HCT116 (cell line): ENCODE measurements at regions not wholly inside any gene's neighbourhood (a gene's known extent, or its start where the extent isn't known, plus 50 kb on each side); places are given as distances from the start of the nearest gene placed in this dataset.

Experiments used
- ATAC-seq: fragments of 200-7000 bp; cut with Tn5 transposase; 2 replicates; pipeline ENCODE4 v1.9.1; 2020; ENCODE audit warnings: mild to moderate bottlenecking, moderate library complexity
- BruUV-seq: library from RNA; stranded (reverse); fragments of 400-500 nt; replicated peaks from 2 replicates; lab custom pipeline; 2021; lab: Mats Ljungman, UMichigan
- CTCF ChIA-PET: fragments of 300-600 bp; sonication (Branson Sonifier 250); formaldehyde crosslinking; loops from one replicate; lab custom pipeline; 2021; ENCODE audit warnings: antibody characterized with exemption; lab: Charles Lee
- POLR2A ChIA-PET: fragments of 300-600, 350-600 bp; sonication (Branson Sonifier 250); formaldehyde crosslinking; loops from one replicate; lab custom pipeline; 2021; ENCODE audit warnings: antibody characterized with exemption; lab: Charles Lee
- RAD21 ChIA-PET, 2 experiments: fragments of 300-600 bp; sonication (Branson Sonifier 250); formaldehyde crosslinking; loops; one replicate each; lab custom pipeline; 2023; ENCODE audit warnings: low total read pairs in 2 of 2; ENCODE audit not compliant: uncharacterized antibody in 2 of 2, unreplicated experiment in 2 of 2, low non-redundant PET in 1 of 2; lab: Charles Lee
- DNase-seq: peaks from one replicate; pipeline ENCODE4 v3.0.0-alpha.2; 2010; ENCODE audit warnings: low read depth, low spot score
- H2AFZ ChIP-seq: fragments of 200-600 bp; shearing (Covaris generic), sonication (generic); 2 replicates; pipeline ENCODE4 v1.6.1; 2017; ENCODE audit warnings: low read depth, mixed run types, mixed read lengths, antibody characterized with exemption, low read length; ENCODE audit not compliant: poor library complexity, severe bottlenecking
- H3K27ac ChIP-seq: 2 replicates; pipeline ENCODE4 v1.5.1; 2012; ENCODE audit warnings: low read depth, low read length
- H3K27me3 ChIP-seq: fragments of 200-600 bp; sonication (generic); 2 replicates; pipeline ENCODE4 v1.6.1; 2016; ENCODE audit warnings: mixed run types, low read length, mixed read lengths; ENCODE audit not compliant: insufficient read depth
- H3K36me3 ChIP-seq, 2 experiments: fragments of 200-500 bp in 1 of 2; fragments of 200-600 bp in 1 of 2; sonication (Bioruptor generic) in 1 of 2; sonication (generic) in 1 of 2; 2 replicates each; pipeline versions ENCODE4 v1.5.1 to v1.6.1; 2014 to 2016; ENCODE audit warnings: low read length in 2 of 2, inconsistent platforms in 1 of 2, mixed read lengths in 1 of 2, mixed run types in 1 of 2; ENCODE audit not compliant: insufficient read depth in 2 of 2, control insufficient read depth in 1 of 2
- H3K4me1 ChIP-seq, 2 experiments: fragments of 200-600 bp in 1 of 2; sonication (generic) in 1 of 2; 2 replicates each; pipeline versions ENCODE4 v1.5.1 to v1.6.1; 2012 to 2017; ENCODE audit warnings: low read length in 2 of 2, inconsistent platforms in 1 of 2, mild to moderate bottlenecking in 1 of 2, mixed read lengths in 1 of 2, mixed run types in 1 of 2, moderate library complexity in 1 of 2; ENCODE audit not compliant: insufficient read depth in 2 of 2, control insufficient read depth in 1 of 2
- H3K4me2 ChIP-seq: fragments of 200-600 bp; sonication (generic); 2 replicates; pipeline ENCODE4 v1.6.1; 2017; ENCODE audit warnings: mixed run types, low read length, mixed read lengths
- H3K4me3 ChIP-seq, 2 experiments: fragments of 200-600 bp in 1 of 2; sonication (generic) in 1 of 2; replicated peaks in 1 of 2; 2 replicates each; pipeline ENCODE4 v1.5.1; 2011 to 2016; ENCODE audit warnings: low read length in 2 of 2, control low read depth in 1 of 2, low read depth in 1 of 2, mild to moderate bottlenecking in 1 of 2, mixed read lengths in 1 of 2, mixed run types in 1 of 2
- H3K79me2 ChIP-seq: fragments of 200-600 bp; sonication (generic); 2 replicates; pipeline ENCODE4 v1.6.1; 2017; ENCODE audit warnings: mild to moderate bottlenecking, mixed run types, low read length, moderate library complexity, mixed read lengths; ENCODE audit not compliant: insufficient read depth
- H3K9ac ChIP-seq: fragments of 200-600 bp; sonication (generic); 2 replicates; pipeline ENCODE4 v1.6.1; 2016; ENCODE audit warnings: low read length, mixed read lengths
- H3K9me2 ChIP-seq: fragments of 200-600 bp; sonication (generic), shearing (Covaris generic); 2 replicates; pipeline ENCODE4 v1.6.1; 2017; ENCODE audit warnings: mixed run types, mild to moderate bottlenecking, moderate library complexity; ENCODE audit not compliant: insufficient read depth
- H3K9me3 ChIP-seq, 2 experiments: fragments of 200-500 bp in 1 of 2; fragments of 200-600 bp in 1 of 2; sonication (Bioruptor generic) in 1 of 2; sonication (generic) in 1 of 2; 2 replicates each; pipeline ENCODE4 v1.6.1; 2014 to 2017; ENCODE audit warnings: low read length in 2 of 2, mixed read lengths in 2 of 2, inconsistent platforms in 1 of 2, low read depth in 1 of 2, mild to moderate bottlenecking in 1 of 2, mixed run types in 1 of 2, moderate library complexity in 1 of 2; ENCODE audit not compliant: control insufficient read depth in 1 of 2, insufficient read depth in 1 of 2
- H4K20me1 ChIP-seq: fragments of 200-600 bp; sonication (generic), shearing (Covaris generic); 2 replicates; pipeline ENCODE4 v1.6.1; 2017; ENCODE audit warnings: mixed run types, mild to moderate bottlenecking, moderate library complexity; ENCODE audit not compliant: insufficient read depth
- ATF3 ChIP-seq: IDR thresholded peaks from 2 replicates; pipeline ENCODE4 v1.6.1; 2012
- CBX3 ChIP-seq: IDR thresholded peaks from 2 replicates; pipeline ENCODE4 v1.6.1; 2012; ENCODE audit warnings: low read depth
- CEBPB ChIP-seq: IDR thresholded peaks from 2 replicates; pipeline ENCODE4 v1.6.1; 2012; ENCODE audit warnings: low read depth
- CTCF ChIP-seq, 3 experiments: fragments of 200-600 bp in 1 of 3; sonication (generic) in 1 of 3; IDR thresholded peaks in 2 of 3; conservative IDR thresholded peaks in 1 of 3; 2 replicates each; pipeline ENCODE4 v1.5.1; 2012 to 2017; ENCODE audit warnings: low read depth in 2 of 3, low read length in 2 of 3, antibody characterized with exemption in 1 of 3, borderline replicate concordance in 1 of 3, control low read depth in 1 of 3, mild to moderate bottlenecking in 1 of 3, mixed read lengths in 1 of 3, mixed run types in 1 of 3, moderate library complexity in 1 of 3; ENCODE audit not compliant: insufficient read depth in 1 of 3
- EGR1 ChIP-seq: IDR thresholded peaks from 2 replicates; pipeline ENCODE4 v1.6.1; 2012; ENCODE audit warnings: low read depth
- ELF1 ChIP-seq: IDR thresholded peaks from 2 replicates; pipeline ENCODE4 v1.6.1; 2012; ENCODE audit warnings: low read depth, borderline replicate concordance
- EZH2 ChIP-seq: fragments of 200-600 bp; sonication (generic); IDR thresholded peaks from 2 replicates; pipeline ENCODE4 v1.6.1; 2017; ENCODE audit warnings: antibody characterized with exemption, mixed run types
- FOSL1 ChIP-seq: IDR thresholded peaks from 2 replicates; pipeline ENCODE4 v1.6.1; 2012; ENCODE audit warnings: low read depth
- MAX ChIP-seq: IDR thresholded peaks from 2 replicates; pipeline ENCODE4 v1.6.1; 2012
- POLR2A ChIP-seq: IDR thresholded peaks from 2 replicates; pipeline ENCODE4 v1.7.0; 2011; ENCODE audit warnings: borderline replicate concordance; ENCODE audit not compliant: insufficient read depth, insufficient read length; ENCODE audit errors: extremely low read depth
- POLR2AphosphoS5 ChIP-seq: IDR thresholded peaks from 2 replicates; pipeline ENCODE4 v1.6.1; 2011; ENCODE audit warnings: mild to moderate bottlenecking, low read depth, low read length, moderate library complexity
- RAD21 ChIP-seq: IDR thresholded peaks from 2 replicates; pipeline ENCODE4 v1.6.1; 2012; ENCODE audit warnings: low read depth, mild to moderate bottlenecking
- SP1 ChIP-seq: IDR thresholded peaks from 2 replicates; pipeline ENCODE4 v1.6.1; 2012; ENCODE audit warnings: low read depth
- SRF ChIP-seq: IDR thresholded peaks from 2 replicates; pipeline ENCODE4 v1.6.1; 2012; ENCODE audit warnings: low read depth
- TCF7L2 ChIP-seq: IDR thresholded peaks from 2 replicates; pipeline ENCODE4 v1.7.0; 2011; ENCODE audit warnings: borderline replicate concordance, inconsistent platforms; ENCODE audit not compliant: insufficient read depth, insufficient read length; ENCODE audit errors: extremely low read depth
- YY1 ChIP-seq: IDR thresholded peaks from 2 replicates; pipeline ENCODE4 v1.6.1; 2011; ENCODE audit warnings: low read length, low read depth, moderate library complexity, mild to moderate bottlenecking; ENCODE audit not compliant: insufficient replicate concordance; ENCODE audit errors: extremely low read depth
- ZNF274 ChIP-seq: fragments of 200-500 bp; sonication (Bioruptor generic); IDR thresholded peaks from 2 replicates; pipeline ENCODE4 v1.6.1; 2014; ENCODE audit warnings: mild to moderate bottlenecking, low read depth, low read length, inconsistent platforms
- intact Hi-C: fragments of 100-400 bp; cut with micrococcal nuclease; formaldehyde crosslinking; loops from 2 replicates; pipeline ENCODE4 v1.10.0; 2022

GRCh38 chr16:75780669-75781068, 54.4 kb upstream of the CPHXL start:
- Histone ChIP-seq H4K20me1 (no peaks in the 10 kb centered on the region), H3K27me3 (peaks cover 44% of the 10 kb centered on the region), H3K4me1 (no peaks in the 10 kb centered on the region), H3K9ac (no peak overlapping the region), H3K4me2 (no peak overlapping the region), H3K27ac (no peak overlapping the region), H3K4me3 (no peak overlapping the region), H3K9me3 (no peaks in the 10 kb centered on the region), H3K36me3 (no peaks in the 10 kb centered on the region), H2AFZ (no peak overlapping the region), H3K79me2 (no peaks in the 10 kb centered on the region), H3K9me2 (no peaks in the 10 kb centered on the region)
- ChIA-PET CTCF (interaction anchor here (1.9 kb wide), 1 partner anchor 1391 kb away, joined by 5 read pairs; no protein-coding TSS in a partner anchor), POLR2A (no interaction called here), RAD21 (no interaction called here)
- TF ChIP-seq CEBPB (no peak), MAX (no peak), POLR2A (no peak), SP1 (no peak), CBX3 (no peak), SRF (no peak), ATF3 (no peak), ELF1 (no peak), ZNF274 (no peak), CTCF (IDR thresholded peaks at IDR 0.05 in 2 of 3, conservative IDR thresholded peaks at IDR 0.05 in 1 of 3; ENCODE audit: borderline replicate concordance in 1 of 3, insufficient read depth in 1 of 3, low read depth in 2 of 3, low read length in 2 of 3) (no peak), EGR1 (no peak), FOSL1 (no peak), RAD21 (no peak), EZH2 (no peak), YY1 (no peak), TCF7L2 (no peak), POLR2AphosphoS5 (no peak)
- DNase-seq (no peak), ATAC-seq (no peak)
- intact Hi-C loops, result loop anchor here (10.0 kb wide), 1 partner anchor 874 kb away; no protein-coding TSS in a partner anchor
- no TSS peak for BruUV-seq
